Amniotic stem cell (primary cell): ENCODE measurements at regions not wholly inside any gene's neighbourhood (a gene's known extent, or its start where the extent isn't known, plus 50 kb on each side); places are given as distances from the start of the nearest gene placed in this dataset.
"Not testable (repeated sequence)": the region's sequence is repeated elsewhere in the genome, so short reads cannot be mapped to it uniquely, and the experiment has no call there.

ENCODE experiments used
- DNase-seq: peaks from one replicate; lab custom pipeline; 2025; lab: John Stamatoyannopoulos, UW

DNA sequence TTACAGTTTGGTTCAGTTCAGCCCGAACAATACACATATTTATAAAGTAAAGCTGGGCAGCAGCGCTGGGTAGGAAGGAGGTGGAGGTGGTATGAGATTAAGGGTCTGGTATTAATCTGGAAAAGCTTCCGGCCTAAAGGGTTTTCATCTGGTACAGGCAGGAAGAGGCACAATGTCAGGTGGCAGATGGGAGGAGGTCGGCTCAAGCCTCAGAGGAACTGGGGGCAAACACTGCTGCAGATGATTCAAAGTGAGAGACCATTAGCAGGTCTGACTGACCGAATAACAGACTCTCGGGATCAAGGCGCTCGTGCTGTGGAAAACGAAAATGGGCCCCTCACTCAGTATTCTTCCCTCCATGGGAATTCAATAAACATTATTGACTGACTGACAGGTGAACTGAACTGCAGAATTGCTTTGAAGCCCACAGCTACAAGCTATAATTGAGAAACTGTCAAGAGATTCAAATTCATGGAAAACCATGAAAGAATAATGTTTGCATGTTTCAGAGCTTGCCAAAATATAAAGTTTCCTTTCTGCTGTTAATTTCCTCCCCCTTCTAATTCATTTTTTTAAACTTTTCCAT is 75.3 kb downstream of the TMEM167A start:
- DNase-seq: no peak

DNA sequence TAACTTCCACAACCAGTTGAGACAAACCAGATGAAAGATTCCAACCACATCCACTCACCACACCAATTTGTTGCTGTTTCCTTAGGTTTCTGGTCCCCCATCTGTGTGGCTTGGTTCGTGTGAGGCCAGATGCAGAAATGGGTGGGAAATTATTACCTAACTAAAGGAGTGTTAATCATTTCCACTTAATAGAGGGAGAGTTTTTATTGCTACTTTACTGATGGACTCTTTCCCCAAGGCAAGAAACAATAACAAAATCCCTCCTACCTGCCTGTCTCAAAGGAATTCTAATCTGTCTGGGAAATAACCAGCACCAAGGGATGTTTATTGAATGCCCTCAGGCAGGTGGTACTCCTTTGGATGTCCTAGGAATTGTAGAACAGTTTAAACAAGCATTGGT is 76.3 kb downstream of the TMEM167A start:
- no peak for DNase-seq

DNA sequence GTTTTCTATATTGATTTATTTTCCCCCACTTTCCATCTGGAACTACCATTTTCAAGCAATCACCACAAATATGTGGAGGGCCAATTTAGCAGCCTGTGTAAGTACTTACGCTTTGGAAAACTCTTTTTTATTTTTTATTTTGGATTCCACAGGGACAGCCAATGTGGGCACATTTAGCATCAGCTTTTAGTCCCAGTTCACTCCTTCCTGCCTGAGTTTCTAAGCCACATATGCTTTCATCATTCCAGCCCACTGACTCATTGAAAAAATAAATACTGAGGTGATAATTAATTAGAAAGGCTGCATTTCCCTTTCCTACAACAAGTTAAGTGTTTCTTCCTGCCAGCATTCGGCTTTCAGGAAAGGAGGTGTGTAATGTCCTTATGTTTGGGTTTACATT is 76.8 kb downstream of the TMEM167A start:
- no peak for DNase-seq

DNA sequence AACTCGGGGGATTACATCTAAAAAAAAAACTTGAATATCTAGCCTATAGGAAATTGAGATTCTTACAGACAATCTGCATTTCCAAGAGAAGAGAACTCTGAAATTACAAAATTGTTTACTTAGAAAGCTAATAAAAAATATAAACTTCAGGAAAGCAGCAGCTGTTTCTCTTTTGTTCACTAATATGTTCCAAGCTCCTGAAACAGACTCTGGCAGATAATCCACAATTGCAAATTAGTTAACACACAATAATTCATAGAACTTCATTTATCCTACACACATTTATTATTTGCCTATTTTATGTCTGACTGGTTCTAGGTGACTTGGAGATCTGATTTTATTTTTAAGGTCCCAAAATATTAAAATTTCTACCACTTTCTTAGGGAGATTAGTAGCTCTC is 83.8 kb downstream of the TMEM167A start:
- DNase-seq: no peak

DNA sequence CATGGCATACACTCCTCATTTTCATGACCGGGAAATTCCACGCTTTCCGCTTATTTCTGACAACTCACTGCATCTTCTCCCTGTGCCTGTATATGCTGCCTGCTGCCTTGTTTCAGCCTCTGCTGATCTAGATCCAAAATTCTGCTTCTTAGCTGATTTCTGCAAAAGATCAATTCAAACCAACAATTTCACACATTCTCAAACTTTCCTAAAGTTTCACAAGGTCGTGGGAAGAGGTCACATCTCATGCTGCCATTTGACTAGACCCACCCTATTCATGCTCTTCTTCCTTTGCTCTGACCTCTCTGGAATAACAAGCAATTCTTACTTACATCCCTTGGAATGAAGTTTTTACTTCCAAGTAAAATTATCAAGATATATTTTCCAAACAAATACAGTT is 84.5 kb downstream of the TMEM167A start:
- DNase-seq: no peak

DNA sequence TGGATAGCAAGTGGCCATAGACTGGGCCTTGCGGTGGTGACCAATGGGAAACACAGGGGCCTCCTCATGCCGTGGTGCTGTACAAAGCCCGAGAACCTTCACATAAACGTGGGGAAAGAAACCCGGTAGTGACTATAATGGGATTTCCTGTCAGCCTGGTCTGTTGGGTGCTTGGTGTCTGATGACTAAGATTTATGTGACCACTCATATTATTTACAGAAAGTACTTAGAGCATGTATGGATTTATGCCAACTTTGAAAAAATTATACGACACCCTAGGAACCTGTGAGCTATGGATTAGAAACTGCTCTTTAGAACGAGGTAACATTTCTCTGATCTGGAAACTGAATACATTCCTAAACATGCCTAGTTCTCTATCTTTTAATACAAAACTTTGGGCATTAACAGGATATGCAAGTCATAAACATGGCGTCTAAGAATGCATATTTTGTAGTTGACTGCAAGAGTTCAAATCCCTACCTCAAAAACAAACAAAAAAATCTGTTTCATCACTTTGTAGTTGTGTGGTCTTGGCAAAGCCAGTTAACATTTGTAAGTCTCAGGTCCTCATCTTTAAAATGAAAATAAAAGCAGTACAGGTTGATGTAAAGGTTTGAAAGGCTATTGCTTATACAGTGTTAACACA is 85.4 kb downstream of the TMEM167A start:
- DNase-seq: no peak

DNA sequence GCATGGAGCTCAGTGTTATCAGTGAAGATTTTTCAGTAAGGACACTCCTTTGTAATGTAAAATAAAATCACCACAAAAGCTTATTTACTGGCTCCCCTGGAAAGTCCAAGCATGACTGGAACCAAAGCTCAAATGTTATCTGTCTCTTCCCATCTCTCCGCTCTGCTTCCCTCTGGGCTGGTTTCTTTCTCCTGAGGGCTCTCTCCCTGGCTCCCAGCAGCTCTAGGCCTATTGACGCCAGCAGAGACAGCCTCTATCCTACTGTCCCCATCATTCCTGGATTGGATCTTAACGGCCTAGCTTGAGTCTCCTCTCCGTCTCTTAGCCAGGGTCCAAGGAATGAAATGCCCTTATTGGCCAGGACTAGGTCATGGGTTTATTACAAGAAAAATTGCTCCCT is 86.1 kb downstream of the TMEM167A start:
- DNase-seq: no peak

DNA sequence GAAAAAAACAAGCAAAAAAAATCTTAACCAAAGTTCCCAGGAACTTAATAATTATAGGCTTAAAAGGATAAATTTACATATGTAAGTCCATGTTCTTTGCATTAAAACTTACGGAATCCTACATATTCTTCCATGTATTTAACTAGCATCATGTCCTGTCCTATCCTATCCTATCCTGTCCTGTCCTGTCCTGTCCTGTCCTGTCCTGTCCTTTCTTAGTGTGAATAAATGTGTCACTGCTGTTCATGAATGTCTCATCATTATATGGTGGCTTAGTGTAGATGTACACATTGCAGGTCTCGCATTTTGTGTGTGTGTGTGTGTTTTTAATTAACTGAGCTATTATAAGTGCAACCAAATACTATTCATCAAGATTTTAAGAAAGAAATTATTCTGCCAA is 90.0 kb downstream of the TMEM167A start:
- no peak for DNase-seq

DNA sequence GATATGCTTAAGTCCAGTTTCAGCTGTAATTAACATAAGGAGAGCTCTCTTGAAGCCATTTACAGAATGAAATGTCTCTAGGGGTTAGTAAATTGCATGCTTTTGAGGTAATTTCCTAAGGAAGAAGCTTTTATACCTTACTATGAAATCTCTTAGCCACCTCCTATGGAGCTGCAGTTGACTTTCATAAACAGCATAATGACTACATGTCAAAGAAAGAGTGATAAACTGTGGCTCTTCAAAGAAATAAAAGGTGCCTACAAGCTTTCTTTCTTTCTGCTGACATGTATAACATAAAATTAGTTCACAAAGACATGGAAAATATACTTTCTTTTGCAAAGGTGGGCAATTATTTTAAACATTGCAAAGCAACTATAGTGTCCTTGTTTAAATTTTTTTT is 90.8 kb downstream of the TMEM167A start:
- no peak for DNase-seq

DNA sequence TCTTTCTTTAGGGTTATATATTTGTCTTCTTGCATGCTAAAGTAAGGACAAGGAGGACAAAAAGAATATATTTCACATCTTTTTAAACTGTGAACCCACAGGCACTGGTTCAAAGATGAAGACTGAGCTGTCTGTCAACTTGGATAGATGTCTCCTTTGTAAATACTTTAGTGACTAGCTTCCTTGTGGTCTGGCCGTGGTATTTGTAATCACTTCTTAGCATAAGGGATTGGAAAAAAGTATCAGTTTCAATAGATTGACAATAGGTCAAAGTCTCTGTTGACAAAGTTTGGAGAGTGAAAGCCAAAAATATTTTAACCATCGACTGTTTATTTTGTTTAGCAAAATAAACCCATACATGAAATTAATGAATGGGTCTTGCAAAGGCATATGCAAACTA is 91.4 kb downstream of the TMEM167A start:
- DNase-seq: no peak

DNA sequence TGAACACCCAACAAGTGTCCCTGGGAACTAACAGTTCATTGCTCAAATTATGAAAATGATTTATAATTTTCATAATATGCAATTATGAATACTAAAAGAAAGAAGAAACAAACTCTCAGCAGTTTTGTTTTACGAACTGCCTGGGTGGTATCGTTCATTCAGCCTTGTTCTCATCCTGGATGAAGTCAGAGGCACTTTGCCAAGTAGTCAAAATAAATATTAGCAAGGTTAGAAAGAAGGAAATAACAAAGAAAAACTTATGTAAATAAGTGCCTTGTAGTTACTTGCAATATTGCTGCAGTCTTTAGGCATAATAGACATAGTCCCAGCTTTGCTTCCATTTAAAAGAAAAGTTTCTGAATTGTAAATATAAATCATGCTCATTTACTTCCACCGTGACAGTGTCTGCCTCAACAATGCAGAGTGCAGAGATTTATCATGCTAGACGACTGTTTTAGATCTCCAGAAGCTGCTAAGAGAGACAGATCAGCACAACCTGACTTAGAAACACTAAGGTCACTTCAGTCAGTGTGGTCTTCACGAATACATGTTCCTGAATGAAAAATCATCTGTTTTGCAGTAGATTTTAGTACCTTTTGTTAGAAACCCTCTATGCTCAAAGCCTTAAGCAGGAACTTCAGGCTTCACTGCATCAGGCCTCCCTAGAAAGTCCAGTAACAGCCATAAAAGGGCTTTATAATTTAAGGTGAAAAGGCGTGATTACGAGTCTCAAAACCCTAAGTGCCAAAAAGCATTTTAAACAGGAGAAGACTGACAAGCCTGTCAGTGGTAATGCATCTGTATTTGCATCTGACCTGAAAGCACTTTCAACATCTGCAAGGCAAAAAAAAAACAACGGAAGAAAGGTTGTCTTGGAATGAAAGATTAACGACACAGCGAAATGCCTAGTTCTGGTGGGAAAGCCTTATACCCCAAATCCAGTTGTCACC is 92.1 kb downstream of the TMEM167A start:
- DNase-seq: no peak

DNA sequence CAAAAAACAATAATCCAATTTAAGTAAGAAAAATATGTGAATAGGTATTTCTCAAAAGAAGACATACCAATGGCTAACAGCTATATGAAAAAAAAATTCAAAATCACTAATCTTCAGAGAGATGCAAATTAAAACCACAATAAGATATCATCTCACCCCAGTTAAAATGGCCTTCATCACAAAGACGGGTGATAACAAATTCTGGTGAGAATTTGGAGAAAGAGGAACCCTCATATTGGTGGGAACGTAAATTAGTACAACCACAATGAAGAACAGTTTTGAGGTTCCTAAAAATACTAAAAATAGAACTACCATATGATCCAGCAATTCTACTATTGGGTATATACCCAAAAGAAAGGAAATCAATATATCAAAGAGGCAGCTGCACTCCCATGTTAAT is 94.3 kb downstream of the TMEM167A start:
- DNase-seq: no peak

DNA sequence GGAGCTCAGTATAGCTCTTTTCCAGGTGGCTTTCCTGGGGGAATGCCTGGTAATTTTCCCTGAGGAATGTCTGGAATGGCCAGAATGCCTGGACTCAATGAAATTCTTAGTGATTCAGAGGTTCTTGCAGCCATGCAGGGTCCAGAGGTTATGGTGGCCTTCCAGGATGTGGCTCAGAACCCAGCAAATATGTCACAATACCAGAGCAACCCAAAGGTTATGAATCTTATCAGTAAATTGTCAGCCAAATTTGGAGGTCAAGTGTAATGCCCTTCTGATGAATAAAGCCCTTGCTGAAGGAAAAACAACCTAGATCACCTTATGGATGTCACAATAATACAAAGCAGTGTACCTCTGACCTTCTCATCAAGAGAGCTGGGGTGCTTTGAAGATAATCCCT is 100.3 kb downstream of the TMEM167A start:
- not testable (repeated sequence) for DNase-seq

DNA sequence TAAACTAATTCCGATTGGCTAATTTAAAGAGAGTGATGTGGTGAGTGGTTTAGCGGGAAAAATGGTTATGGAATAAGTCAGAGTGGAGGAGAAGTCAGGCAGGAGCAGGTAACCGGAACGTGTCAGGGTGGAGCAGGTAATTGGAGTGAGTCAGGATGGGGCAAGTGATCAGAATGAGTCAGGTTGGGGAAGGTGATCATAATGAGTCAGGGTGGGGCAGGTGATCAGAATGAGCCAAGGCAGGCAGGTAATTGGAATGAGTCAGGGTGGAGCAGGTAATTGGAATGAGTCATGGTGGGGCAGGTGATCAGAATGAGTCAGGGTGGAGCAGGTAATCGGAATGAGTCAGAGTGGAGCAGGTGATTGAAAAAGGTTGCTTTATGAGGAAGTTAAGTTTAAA is 101.4 kb downstream of the TMEM167A start:
- no peak for DNase-seq

DNA sequence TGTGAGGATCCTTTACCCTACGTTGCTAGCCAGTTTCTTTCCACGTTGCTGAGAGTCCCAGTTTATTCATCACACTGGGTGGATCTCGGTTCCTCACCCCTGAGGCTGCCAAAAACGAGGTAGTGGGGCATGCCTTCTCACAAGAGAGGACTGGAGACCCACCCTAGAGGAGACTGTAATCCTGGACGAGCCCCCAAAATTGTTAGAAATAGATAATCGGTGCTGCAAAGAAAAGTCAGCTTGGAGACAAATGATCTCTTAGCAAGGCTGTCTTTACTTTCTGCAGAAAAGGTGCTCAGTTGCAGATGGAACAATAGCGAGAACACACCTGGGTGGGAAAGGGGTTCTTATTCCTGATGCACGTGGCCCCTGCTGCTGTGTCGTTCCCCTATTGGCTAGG is 101.8 kb downstream of the TMEM167A start:
- no peak for DNase-seq

DNA sequence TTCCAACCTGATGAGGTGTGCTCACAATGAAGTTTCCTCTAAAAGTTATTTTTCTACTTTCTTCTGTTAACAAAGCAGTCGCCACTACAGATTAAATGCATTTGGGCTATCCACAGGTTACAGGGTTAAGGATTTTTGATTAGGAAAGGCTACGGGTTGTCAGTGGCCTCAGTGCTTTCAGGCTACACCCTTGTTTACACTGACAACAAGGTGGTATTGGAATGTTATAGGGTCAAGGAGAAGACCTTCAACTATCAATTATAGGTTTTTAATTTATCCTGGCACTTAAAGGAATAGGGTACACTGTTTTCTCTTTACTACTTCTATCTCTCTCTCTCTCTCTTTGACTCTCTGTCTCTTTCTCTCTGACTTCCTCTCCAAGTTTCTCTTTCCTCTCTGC is 102.8 kb downstream of the TMEM167A start:
- DNase-seq: not testable (repeated sequence)

DNA sequence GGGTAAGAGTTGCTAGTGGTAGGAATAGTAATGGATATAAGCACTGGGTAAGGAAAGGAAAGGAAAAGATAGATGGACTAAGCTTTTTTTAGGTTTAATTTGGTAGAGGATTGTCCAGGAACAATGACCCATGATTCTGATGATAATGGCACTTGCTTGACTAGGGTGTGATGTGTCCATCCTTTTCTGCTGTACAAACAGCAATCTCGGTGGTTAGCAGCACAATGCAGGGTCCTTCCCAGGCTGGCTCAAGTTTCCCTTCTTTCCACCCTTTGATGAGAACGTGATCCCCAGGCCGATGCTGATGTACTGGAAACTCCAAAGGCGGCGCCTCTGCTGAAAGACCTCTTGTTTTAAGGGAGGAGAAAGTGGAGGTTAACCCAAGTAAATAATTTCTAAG is 105.3 kb downstream of the TMEM167A start:
- DNase-seq: no peak

DNA sequence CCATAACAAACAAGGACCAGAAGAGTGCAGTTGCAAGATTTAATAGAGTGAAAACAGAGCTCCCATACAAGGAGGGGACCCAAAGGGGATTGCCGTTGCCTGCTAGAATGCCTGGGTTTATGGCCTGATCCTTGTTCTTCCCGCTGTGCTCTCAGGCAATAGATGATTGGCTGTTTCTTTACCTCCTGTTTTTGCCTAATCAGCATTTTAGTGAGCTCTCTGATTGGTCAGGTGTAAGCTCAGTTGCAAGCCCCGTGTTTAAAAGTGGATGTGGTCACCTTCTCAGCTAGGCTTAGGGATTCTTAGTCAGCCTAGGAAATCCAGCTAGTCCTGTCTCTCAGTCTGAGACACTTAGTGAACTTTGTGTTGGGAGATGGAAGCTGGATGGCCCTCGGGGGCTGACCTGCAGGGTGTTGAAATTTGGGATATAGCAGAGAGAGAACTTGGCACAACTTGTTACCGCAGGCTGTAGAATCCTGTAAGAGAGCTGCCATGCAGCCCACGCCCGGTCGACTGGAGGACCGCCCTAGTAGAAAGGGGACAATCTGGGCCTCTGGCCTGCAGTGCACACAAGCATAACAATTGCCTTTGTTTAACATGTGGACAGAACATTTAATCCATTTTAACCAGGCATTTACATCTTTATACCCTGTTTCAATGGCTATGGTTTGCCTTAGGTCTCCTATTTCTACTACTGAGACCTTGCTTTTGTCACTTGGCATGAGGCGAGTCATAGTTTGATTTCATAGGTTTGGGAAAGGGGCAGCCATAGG is 106.0 kb downstream of the TMEM167A start:
- not testable (repeated sequence) for DNase-seq

DNA sequence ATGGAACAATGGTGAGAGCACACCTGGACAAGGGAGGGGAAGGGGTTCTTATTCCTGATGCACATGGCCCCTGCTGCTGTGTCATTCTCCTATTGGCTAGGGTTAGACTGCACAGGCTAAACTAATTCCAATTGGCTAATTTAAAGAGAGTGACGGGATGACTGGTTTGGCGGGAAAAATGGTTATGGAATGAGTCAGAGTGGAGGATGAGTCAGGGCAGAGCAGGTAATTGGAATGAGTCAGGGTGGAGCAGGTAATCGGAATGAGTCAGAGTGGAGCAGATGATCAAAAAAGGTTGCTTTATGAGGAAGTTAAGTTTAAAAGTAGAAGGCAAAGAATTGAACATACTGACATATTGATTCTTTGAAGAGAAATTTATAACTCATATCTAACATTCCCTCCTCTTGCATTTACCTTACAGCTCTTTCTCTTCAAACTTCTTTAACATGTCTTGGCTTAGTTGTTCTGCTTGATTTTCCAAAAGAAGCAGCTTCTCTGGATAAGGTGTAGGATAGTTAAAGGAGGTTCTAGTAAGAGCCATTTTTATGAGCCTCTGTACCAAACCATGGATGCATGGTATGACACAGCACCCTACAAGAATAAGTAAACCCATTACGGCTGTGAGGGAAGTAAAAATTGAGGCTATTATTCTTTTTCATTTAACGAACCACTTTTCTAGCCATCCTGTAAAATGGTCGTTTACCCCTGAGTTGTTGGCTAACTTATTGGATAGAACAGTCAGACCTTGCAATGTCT is 107.8 kb downstream of the TMEM167A start:
- DNase-seq: not testable (repeated sequence)

DNA sequence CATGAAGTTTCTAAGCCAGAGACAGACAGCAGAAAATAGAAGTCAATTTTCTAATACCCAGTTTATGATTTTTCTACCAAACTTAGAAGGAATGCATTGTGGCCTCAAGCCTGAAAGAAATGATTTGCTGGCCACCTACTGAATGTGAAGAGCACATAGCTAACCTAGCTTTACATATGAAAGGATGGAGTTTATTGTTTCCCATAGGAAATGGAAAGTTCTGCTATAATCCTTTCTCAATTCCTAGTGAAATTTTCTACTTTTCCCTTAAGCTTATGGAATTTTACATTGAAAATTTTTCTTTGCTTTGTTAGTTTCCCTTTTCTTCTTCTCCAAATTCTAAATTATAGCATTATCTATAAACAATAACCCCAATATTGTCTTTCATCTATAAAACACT is 110.1 kb downstream of the TMEM167A start:
- no peak for DNase-seq

DNA sequence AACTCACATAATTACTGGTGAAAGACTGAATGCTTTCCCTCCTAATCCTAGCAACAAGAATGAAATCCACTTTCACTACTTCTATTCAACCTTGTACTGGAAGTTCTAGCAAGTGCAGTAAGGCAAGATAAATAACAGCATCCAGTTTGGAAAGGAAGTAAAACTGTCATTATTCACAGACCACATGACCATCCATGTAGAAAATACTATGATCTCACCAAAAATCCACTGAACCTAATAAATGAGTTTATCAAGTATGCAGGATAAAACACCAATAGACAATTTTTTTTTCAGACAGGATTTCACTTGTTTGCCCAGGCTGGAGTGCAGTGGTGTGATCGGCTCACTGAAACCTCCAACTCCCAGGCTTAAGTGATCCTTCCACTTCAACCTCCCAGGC is 117.7 kb downstream of the TMEM167A start:
- no peak for DNase-seq

DNA sequence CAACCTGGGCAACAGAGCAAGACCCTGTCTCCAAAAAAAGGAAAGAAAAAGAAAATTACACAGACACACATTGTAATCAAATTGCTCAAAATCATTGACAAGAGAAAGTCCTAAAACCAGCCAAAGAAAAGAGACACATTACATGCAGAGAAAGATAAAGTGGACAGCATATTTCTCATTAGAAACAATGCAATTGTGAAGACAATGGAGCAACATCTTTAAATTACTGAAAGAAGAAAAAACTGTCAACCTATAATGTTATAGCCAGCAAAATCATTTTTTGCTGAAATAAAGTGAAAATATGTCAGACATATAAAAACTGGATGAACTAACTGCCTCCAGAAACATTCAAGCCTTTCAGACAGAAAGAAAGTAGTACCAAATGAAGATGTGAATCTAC is 120.6 kb downstream of the TMEM167A start:
- no peak for DNase-seq
